K562 (cell line): ENCODE measurements at regions not wholly inside any gene's neighbourhood (a gene's known extent, or its start where the extent isn't known, plus 50 kb on each side); places are given as distances from the start of the nearest gene placed in this dataset.

ENCODE experiments used
- ATAC-seq: fragments of 200-7000 bp; cut with Tn5 transposase; 3 replicates; pipeline ENCODE4 v1.9.1; 2020; ENCODE audit warnings: moderate library complexity
- BruUV-seq: library from RNA; stranded (reverse); fragments of 400-500 nt; replicated peaks from 2 replicates; lab custom pipeline; 2021; lab: Mats Ljungman, UMichigan
- CTCF ChIA-PET: fragments of 300-600 bp; formaldehyde crosslinking; extraction: SDS; loops from one replicate; lab custom pipeline; 2021; ENCODE audit warnings: low intra/inter-chr PET ratio; lab: Yijun Ruan, JAX
- POLR2A ChIA-PET: fragments of 300-600, 350-650 bp; sonication (Branson Sonifier 250); formaldehyde crosslinking; extraction: SDS; loops from one replicate; lab custom pipeline; 2021; ENCODE audit warnings: antibody characterized with exemption, inconsistent platforms; lab: Yijun Ruan, JAX
- DNase-seq, 4 experiments: peaks; one replicate each; pipeline versions ENCODE4 v3.0.0 to v3.0.0-alpha.2; 2011 to 2018; ENCODE audit warnings: low spot score in 3 of 4, mixed read lengths in 3 of 4; ENCODE audit errors: extremely low read depth in 1 of 4
- FAIRE-seq: peaks from 2 replicates; lab custom pipeline; 2011; peaks lifted over from hg19 to GRCh38; lab: Jason Lieb, UNC
- H2AFZ ChIP-seq: 2 replicates; pipeline ENCODE4 v1.6.0; 2011; ENCODE audit warnings: low read depth, low read length, control low read depth, inconsistent platforms
- H3K27ac ChIP-seq: fragments of 200-600 bp; 3 replicates; pipeline ENCODE4 v1.8.0; 2011; ENCODE audit warnings: low read depth, mild to moderate bottlenecking, control low read depth, inconsistent platforms, low read length, moderate library complexity, mixed read lengths; ENCODE audit errors: extremely low read depth
- H3K27me3 ChIP-seq, 2 experiments: fragments of 300-600 bp in 1 of 2; 2 replicates in 1 of 2; 3 replicates in 1 of 2; pipeline versions ENCODE4 v1.6.0 to v1.8.0; 2011; ENCODE audit warnings: inconsistent platforms in 2 of 2, low read length in 2 of 2, mild to moderate bottlenecking in 1 of 2, mixed read lengths in 1 of 2, moderate library complexity in 1 of 2; ENCODE audit not compliant: control insufficient read depth in 2 of 2, insufficient read depth in 2 of 2
- H3K36me3 ChIP-seq: fragments of 300-600 bp; 3 replicates; pipeline ENCODE4 v1.8.0; 2011; ENCODE audit warnings: mild to moderate bottlenecking, low read length, inconsistent platforms; ENCODE audit not compliant: control insufficient read depth, insufficient read depth
- H3K4me1 ChIP-seq, 2 experiments: fragments of 200-600 bp in 1 of 2; replicated peaks in 1 of 2; 2 replicates in 1 of 2; 3 replicates in 1 of 2; pipeline versions ENCODE4 v1.5.1 to v1.8.0; 2011; ENCODE audit warnings: inconsistent platforms in 2 of 2, low read length in 2 of 2, mild to moderate bottlenecking in 1 of 2, mixed read lengths in 1 of 2, moderate library complexity in 1 of 2; ENCODE audit not compliant: control insufficient read depth in 2 of 2, insufficient read depth in 2 of 2
- H3K4me2 ChIP-seq: 2 replicates; pipeline ENCODE4 v1.6.1; 2011; ENCODE audit warnings: low read length, control low read depth, inconsistent platforms, mixed read lengths; ENCODE audit not compliant: insufficient read depth
- H3K4me3 ChIP-seq: fragments of 200-600 bp; sonication (generic), shearing (Covaris generic); 2 replicates; pipeline ENCODE4 v1.5.1; 2016; ENCODE audit warnings: control low read depth, inconsistent platforms
- H3K79me2 ChIP-seq: fragments of 200-600 bp; 3 replicates; pipeline ENCODE4 v1.8.0; 2011; ENCODE audit warnings: low read length, inconsistent platforms; ENCODE audit not compliant: control insufficient read depth, insufficient read depth
- H3K9ac ChIP-seq, 2 experiments: 2 replicates each; pipeline versions ENCODE4 v1.6.0 to v1.6.1; 2011; ENCODE audit warnings: low read depth in 2 of 2, low read length in 2 of 2, control low read depth in 1 of 2, inconsistent platforms in 1 of 2, mild to moderate bottlenecking in 1 of 2, mixed read lengths in 1 of 2; ENCODE audit not compliant: insufficient read depth in 1 of 2
- H3K9me1 ChIP-seq: one replicate; pipeline ENCODE4 v1.6.0; 2011; ENCODE audit warnings: inconsistent platforms, mild to moderate bottlenecking, low read length, moderate library complexity; ENCODE audit not compliant: control insufficient read depth, insufficient read depth
- H3K9me3 ChIP-seq: replicated peaks from 2 replicates; pipeline ENCODE4 v1.5.1; 2011; ENCODE audit warnings: low read depth, low read length, inconsistent platforms; ENCODE audit not compliant: control insufficient read depth, insufficient read depth
- H4K20me1 ChIP-seq: replicated peaks from 2 replicates; pipeline ENCODE4 v1.6.1; 2011; ENCODE audit warnings: low read length, inconsistent platforms, mixed read lengths; ENCODE audit not compliant: control insufficient read depth, insufficient read depth
- CTCFL ChIP-seq: IDR thresholded peaks from 2 replicates; pipeline ENCODE4 v1.6.1; 2011; ENCODE audit warnings: borderline replicate concordance, low read depth, mild to moderate bottlenecking, moderate library complexity, low read length; ENCODE audit not compliant: insufficient read depth, poor library complexity, severe bottlenecking
- ZNF655 ChIP-seq: fragments of 250-450 bp; sonication (Bioruptor Pico); IDR thresholded peaks from 2 replicates; pipeline ENCODE4 v1.5.0; 2021
- WGBS: fragments of 100-300 bp; shearing (Covaris generic); methylation state at CpG from one replicate; pipeline ENCODE4 v1.1.6; 2016; ENCODE audit warnings: low coverage, mixed read lengths; ENCODE audit not compliant: insufficient coverage; ENCODE audit errors: missing lambda C conversion rate; 5-methylcytosine and 5-hydroxymethylcytosine counted together
- in situ Hi-C: fragments of 300-500 bp; cut with MboI; formaldehyde crosslinking; loops from 4 replicates; pipeline ENCODE4 v1.15.0; 2018; ENCODE audit warnings: inconsistent platforms, mixed read lengths
- intact Hi-C: fragments of 100-400 bp; cut with micrococcal nuclease; formaldehyde crosslinking; loops from 2 replicates; pipeline ENCODE4 v1.14.2; 2022
- TF ChIP-seq, protein P1 (sequence below): fragments of 450-650 bp; formaldehyde crosslinking; IDR thresholded peaks from 2 replicates; pipeline ENCODE4 v1.4.0; 2020; ENCODE audit warnings: mild to moderate bottlenecking
- TF ChIP-seq, protein P2 (sequence below), 2 experiments: fragments of 450-650 bp in 1 of 2; IDR thresholded peaks; 2 replicates each; pipeline ENCODE4 v1.6.1; 2011 to 2017; ENCODE audit warnings: low read depth in 2 of 2, antibody characterized with exemption in 1 of 2, borderline replicate concordance in 1 of 2, low read length in 1 of 2, mild to moderate bottlenecking in 1 of 2, mixed read lengths in 1 of 2; ENCODE audit not compliant: control insufficient read depth in 1 of 2

DNA sequence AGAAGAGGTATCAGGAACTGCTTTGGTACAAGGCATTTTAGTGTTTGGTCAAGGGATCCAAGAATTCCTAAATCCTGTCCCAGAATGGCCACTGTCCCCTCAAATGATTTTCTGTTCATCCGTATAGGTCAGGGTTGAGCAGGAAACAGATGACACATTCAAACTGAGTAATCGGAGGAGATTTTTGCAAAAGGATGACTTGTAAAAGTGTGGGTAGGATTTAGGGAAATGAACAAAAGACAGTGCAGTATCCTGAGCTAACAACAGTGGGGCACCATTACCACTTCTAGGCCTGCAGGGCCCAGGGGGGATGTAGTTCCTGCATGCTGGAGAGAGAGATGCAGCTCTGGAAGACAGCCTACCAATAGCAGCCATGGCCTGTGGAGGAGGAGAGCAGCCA lies 290.1 kb downstream of the ZSWIM6 start:
- Histone ChIP-seq H3K9me1 (no peaks in the 10 kb centered on the region), H3K36me3 (no peaks in the 10 kb centered on the region), H3K9ac (no peak overlapping the region), H3K4me1 (peaks cover 0 to 12% of the 10 kb centered on the region in 2 experiments; a peak in 2 of 5 replicates), H3K27ac (no peak overlapping the region), H3K27me3 (peaks cover 9 to 44% of the 10 kb centered on the region in 2 experiments; a peak in 4 of 5 replicates), H3K79me2 (no peaks in the 10 kb centered on the region), H3K9me3 (no peaks in the 10 kb centered on the region), H3K4me2 (no peak overlapping the region), H4K20me1 (no peaks in the 10 kb centered on the region), H3K4me3 (no peak overlapping the region), H2AFZ (no peak overlapping the region)
- ChIA-PET POLR2A (no interaction called here), CTCF (no interaction called here)
- in situ Hi-C loops (no loop called here), intact Hi-C loops (no loop called here)
- FAIRE-seq (no peak), ATAC-seq (no peak), DNase-seq (no peak)
- WGBS, result 3% methylated on average over 2 of the region's 2 CpGs
- no TSS peak for BruUV-seq
- TF ChIP-seq, protein P1, sequence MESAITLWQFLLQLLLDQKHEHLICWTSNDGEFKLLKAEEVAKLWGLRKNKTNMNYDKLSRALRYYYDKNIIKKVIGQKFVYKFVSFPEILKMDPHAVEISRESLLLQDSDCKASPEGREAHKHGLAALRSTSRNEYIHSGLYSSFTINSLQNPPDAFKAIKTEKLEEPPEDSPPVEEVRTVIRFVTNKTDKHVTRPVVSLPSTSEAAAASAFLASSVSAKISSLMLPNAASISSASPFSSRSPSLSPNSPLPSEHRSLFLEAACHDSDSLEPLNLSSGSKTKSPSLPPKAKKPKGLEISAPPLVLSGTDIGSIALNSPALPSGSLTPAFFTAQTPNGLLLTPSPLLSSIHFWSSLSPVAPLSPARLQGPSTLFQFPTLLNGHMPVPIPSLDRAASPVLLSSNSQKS (CRISPR knock-in tag), result no peak
- TF ChIP-seq ZNF655 (CRISPR knock-in tag), result no peak
- no peak for TF ChIP-seq CTCFL
- TF ChIP-seq, protein P2, sequence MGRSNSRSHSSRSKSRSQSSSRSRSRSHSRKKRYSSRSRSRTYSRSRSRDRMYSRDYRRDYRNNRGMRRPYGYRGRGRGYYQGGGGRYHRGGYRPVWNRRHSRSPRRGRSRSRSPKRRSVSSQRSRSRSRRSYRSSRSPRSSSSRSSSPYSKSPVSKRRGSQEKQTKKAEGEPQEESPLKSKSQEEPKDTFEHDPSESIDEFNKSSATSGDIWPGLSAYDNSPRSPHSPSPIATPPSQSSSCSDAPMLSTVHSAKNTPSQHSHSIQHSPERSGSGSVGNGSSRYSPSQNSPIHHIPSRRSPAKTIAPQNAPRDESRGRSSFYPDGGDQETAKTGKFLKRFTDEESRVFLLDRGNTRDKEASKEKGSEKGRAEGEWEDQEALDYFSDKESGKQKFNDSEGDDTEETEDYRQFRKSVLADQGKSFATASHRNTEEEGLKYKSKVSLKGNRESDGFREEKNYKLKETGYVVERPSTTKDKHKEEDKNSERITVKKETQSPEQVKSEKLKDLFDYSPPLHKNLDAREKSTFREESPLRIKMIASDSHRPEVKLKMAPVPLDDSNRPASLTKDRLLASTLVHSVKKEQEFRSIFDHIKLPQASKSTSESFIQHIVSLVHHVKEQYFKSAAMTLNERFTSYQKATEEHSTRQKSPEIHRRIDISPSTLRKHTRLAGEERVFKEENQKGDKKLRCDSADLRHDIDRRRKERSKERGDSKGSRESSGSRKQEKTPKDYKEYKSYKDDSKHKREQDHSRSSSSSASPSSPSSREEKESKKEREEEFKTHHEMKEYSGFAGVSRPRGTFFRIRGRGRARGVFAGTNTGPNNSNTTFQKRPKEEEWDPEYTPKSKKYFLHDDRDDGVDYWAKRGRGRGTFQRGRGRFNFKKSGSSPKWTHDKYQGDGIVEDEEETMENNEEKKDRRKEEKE (IDR thresholded peaks at IDR 0.05; ENCODE audit: borderline replicate concordance in 1 of 2, control insufficient read depth in 1 of 2, low read depth in 2 of 2, low read length in 1 of 2), result no peak
